MM.1S (cell line): ENCODE measurements at regions not wholly inside any gene's neighbourhood (a gene's known extent, or its start where the extent isn't known, plus 50 kb on each side); places are given as distances from the start of the nearest gene placed in this dataset.

ENCODE experiments used
- CTCF ChIP-seq: fragments of 300-600 bp; sonication (generic); IDR thresholded peaks from 2 replicates; pipeline ENCODE4 v1.5.1; 2016; ENCODE audit warnings: antibody characterized with exemption, low read length, mixed read lengths
- EZH2phosphoT487 ChIP-seq: fragments of 300-600 bp; sonication (generic); IDR thresholded peaks from 2 replicates; pipeline ENCODE4 v1.6.1; 2018; ENCODE audit warnings: antibody characterized with exemption, low read length

- TF ChIP-seq CTCF (no peak), EZH2phosphoT487 (no peak)
Observed at GRCh38 chr17:37820995-37821713, 76.3 kb upstream of the HNF1B start.
